OCI-LY3 (cell line): ENCODE measurements at regions not wholly inside any gene's neighbourhood (a gene's known extent, or its start where the extent isn't known, plus 50 kb on each side); places are given as distances from the start of the nearest gene placed in this dataset.

Experiments used
- CTCF ChIP-seq: fragments of 200-600, 300-600 bp; sonication (generic); IDR thresholded peaks from 2 replicates; pipeline ENCODE4 v1.5.1; 2014; ENCODE audit warnings: antibody characterized with exemption, low read length, low read depth
- EZH2phosphoT487 ChIP-seq: fragments of 200-600 bp; shearing (Covaris generic); IDR thresholded peaks from 2 replicates; pipeline ENCODE4 v1.6.1; 2018; ENCODE audit warnings: antibody characterized with exemption, mixed run types, low read depth

GRCh38 chr2:78589871-78590270 lies 435.6 kb upstream of the REG3G start:
- TF ChIP-seq CTCF, result no peak
- no peak for TF ChIP-seq EZH2phosphoT487
